ENCODE measurements at regions not wholly inside any gene's neighbourhood (a gene's known extent, or its start where the extent isn't known, plus 50 kb on each side); places are given as distances from the start of the nearest gene placed in this dataset.

DNA sequence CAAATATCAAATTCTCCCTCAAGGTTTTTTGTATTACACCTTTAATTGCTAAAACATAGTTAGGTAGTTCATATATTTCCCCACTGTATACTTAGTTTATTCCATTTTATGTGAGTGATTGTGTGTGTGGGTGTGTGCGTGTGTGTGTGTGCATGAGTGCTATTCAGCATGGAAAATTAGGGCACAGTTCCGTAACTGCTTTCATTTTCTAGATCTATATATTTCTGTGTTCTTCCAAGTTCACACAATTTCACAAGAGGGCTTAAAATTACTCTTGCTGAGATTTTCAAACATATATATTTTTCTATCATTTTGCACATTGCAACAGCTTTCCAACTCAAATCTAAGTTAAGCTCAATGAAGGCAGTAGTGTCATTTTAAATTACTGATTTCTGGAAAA is 782.9 kb upstream of the SOX9 start:
- no peak overlapping the region for H3K4me3 ChIP-seq
- TF ChIP-seq, protein P1, sequence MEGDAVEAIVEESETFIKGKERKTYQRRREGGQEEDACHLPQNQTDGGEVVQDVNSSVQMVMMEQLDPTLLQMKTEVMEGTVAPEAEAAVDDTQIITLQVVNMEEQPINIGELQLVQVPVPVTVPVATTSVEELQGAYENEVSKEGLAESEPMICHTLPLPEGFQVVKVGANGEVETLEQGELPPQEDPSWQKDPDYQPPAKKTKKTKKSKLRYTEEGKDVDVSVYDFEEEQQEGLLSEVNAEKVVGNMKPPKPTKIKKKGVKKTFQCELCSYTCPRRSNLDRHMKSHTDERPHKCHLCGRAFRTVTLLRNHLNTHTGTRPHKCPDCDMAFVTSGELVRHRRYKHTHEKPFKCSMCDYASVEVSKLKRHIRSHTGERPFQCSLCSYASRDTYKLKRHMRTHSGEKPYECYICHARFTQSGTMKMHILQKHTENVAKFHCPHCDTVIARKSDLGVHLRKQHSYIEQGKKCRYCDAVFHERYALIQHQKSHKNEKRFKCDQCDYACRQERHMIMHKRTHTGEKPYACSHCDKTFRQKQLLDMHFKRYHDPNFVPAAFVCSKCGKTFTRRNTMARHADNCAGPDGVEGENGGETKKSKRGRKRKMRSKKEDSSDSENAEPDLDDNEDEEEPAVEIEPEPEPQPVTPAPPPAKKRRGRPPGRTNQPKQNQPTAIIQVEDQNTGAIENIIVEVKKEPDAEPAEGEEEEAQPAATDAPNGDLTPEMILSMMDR (IDR thresholded peaks at IDR 0.05), result no peak
- no peak for DNase-seq
- intact Hi-C loops (cut with DNase I; ENCODE audit: low total_unique reads), result no loop called here
- H3K36me3 ChIP-seq, result no peaks in the 10 kb centered on the region
- no peak overlapping the region for H3K27ac ChIP-seq
- no peaks in the 10 kb centered on the region for H3K9me3 ChIP-seq
- no peaks in the 10 kb centered on the region for H3K27me3 ChIP-seq
- H3K4me1 ChIP-seq, result peaks cover 0 to 6% (median 2%) of the 10 kb centered on the region in 4 donors

DNA sequence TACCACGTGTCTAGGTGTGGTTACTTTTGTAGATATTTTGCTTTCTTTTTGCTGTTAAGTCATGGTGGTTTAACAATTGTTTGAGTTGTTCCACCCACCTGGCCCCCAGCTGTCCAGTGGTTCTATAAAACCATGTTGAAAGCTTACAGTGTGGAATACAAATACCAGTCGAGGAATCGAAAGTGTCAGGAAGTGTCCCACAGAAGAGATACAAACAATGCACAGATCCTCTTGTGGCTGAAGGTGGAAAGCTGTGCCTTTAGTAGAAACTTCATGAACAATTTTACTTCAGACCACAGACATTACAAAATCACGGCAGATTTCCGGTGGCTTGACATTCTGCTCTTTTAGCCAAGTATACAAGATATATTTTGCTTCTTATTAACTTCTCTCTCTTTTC is 782.4 kb upstream of the SOX9 start:
- intact Hi-C loops (cut with DNase I; ENCODE audit: low total_unique reads), result no loop called here
- H3K9me3 ChIP-seq, result no peaks in the 10 kb centered on the region
- H3K4me1 ChIP-seq, result peaks cover 0 to 6% (median 2%) of the 10 kb centered on the region in 4 donors
- no peaks in the 10 kb centered on the region for H3K36me3 ChIP-seq
- DNase-seq, result no peak
- H3K4me3 ChIP-seq, result no peak overlapping the region
- TF ChIP-seq, protein P1 (IDR thresholded peaks at IDR 0.05), result no peak
- no peaks in the 10 kb centered on the region for H3K27me3 ChIP-seq
- no peak overlapping the region for H3K27ac ChIP-seq

DNA sequence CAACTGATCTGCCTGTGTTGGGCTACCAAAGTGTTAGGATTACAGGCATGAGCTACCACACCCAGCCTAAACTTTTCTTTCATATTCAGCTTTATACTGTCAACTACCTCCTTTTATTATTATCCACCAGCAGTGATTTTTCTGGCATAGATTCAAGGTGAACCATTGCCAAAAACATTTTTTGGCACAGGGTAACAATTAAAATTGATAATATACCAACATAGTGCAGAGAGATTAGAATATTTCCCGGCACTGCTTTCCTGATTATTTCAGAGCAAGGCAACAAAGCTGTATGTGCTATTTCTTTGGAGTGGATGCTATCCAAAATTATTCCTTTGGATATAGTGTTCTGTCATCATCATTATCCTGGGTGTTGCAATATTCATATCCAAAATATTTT is 781.6 kb upstream of the SOX9 start:
- no peaks in the 10 kb centered on the region for H3K9me3 ChIP-seq
- H3K4me1 ChIP-seq, result peaks cover 0 to 6% (median 2%) of the 10 kb centered on the region in 4 donors
- no peaks in the 10 kb centered on the region for H3K27me3 ChIP-seq
- TF ChIP-seq, protein P1 (IDR thresholded peaks at IDR 0.05), result no peak
- no peaks in the 10 kb centered on the region for H3K36me3 ChIP-seq
- intact Hi-C loops (cut with DNase I; ENCODE audit: low total_unique reads), result no loop called here
- H3K4me3 ChIP-seq, result no peak overlapping the region
- H3K27ac ChIP-seq, result no peak overlapping the region
- no peak for DNase-seq

DNA sequence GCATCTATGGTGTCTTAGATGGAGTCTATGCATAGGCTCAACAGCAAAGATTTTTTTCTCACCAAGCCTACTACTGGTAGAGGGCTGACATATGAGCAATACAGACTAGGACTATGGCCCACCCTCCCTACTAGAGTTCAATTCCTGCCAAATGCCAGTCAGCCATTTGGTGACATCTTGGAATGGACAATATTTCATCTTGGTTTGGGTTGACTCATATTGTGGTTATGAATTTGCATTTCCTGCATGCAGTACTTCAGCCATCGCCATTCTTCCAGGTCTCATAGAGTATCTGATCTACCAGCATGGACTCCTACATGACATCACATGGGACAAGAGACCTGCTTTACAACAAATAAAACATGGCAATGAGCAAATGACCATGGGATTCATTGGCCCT is 778.1 kb upstream of the SOX9 start:
- no peaks in the 10 kb centered on the region for H3K36me3 ChIP-seq
- no peak for DNase-seq
- H3K9me3 ChIP-seq, result no peaks in the 10 kb centered on the region
- TF ChIP-seq, protein P1 (IDR thresholded peaks at IDR 0.05), result no peak
- intact Hi-C loops (cut with DNase I; ENCODE audit: low total_unique reads), result no loop called here
- peaks cover 0 to 6% (median 2%) of the 10 kb centered on the region in 4 donors for H3K4me1 ChIP-seq
- no peak overlapping the region for H3K27ac ChIP-seq
- no peak overlapping the region for H3K4me3 ChIP-seq
- H3K27me3 ChIP-seq, result no peaks in the 10 kb centered on the region

DNA sequence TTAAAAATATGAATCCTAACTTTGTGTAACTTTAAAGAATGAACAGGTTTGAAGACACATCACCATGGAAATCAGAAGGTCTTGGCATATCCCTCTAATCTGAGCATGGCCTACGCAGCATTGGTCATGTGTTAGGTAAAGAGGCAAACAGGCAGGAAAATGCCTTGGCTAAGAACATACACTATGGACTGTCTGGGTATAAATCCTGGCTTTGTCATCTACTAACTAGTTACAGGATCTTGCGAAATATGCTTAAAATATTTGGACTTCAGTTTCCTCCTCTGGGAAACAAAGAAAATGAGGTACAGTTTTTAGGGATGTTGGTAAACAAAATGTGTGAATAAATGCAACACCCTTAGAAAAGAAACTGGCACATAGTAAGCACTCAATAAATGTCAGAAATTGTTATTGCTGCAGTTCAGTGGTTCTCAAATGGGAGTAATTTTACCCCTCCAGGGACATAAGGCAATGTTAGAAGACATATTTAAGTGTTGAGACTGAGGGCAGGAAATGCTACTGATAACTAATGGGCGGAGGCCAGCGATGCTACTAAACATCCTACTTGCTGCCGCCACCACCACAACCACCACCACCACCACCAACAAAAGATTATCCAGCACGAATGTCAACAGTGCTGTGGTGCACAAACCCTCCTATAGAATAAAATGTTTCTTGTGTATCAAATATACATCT is 770.8 kb upstream of the SOX9 start:
- H3K9me3 ChIP-seq, result no peaks in the 10 kb centered on the region
- TF ChIP-seq, protein P1 (IDR thresholded peaks at IDR 0.05), result no peak
- H3K4me1 ChIP-seq, result no peaks in the 10 kb centered on the region
- intact Hi-C loops (cut with DNase I; ENCODE audit: low total_unique reads), result no loop called here
- no peak overlapping the region for H3K27ac ChIP-seq
- no peaks in the 10 kb centered on the region for H3K36me3 ChIP-seq
- DNase-seq, result no peak
- H3K4me3 ChIP-seq, result no peak overlapping the region
- H3K27me3 ChIP-seq, result no peaks in the 10 kb centered on the region

All from tibial artery (tissue), 4 donors.